IMR-90 (cell line): ENCODE measurements at regions not wholly inside any gene's neighbourhood (a gene's known extent, or its start where the extent isn't known, plus 50 kb on each side); places are given as distances from the start of the nearest gene placed in this dataset.

Experiments
- ATAC-seq: fragments of 200-7000 bp; cut with Tn5 transposase; 2 replicates; pipeline ENCODE4 v1.9.1; 2020; ENCODE audit warnings: low read depth, mild to moderate bottlenecking, moderate library complexity
- BruUV-seq: library from RNA; stranded (reverse); fragments of 400-500 nt; replicated peaks from 2 replicates; lab custom pipeline; 2021; lab: Mats Ljungman, UMichigan
- CTCF ChIA-PET: fragments of 300-600 bp; formaldehyde crosslinking; extraction: SDS; loops from one replicate; lab custom pipeline; 2021; ENCODE audit warnings: antibody characterized with exemption; lab: Yijun Ruan, JAX
- POLR2A ChIA-PET: fragments of 300-600 bp; sonication (Branson Sonifier 250); formaldehyde crosslinking; loops from one replicate; lab custom pipeline; 2022; ENCODE audit warnings: antibody characterized with exemption; ENCODE audit not compliant: unreplicated experiment; lab: Charles Lee
- DNase-seq: peaks from one replicate; pipeline ENCODE4 v3.0.0; 2013
- H2AFZ ChIP-seq: replicated peaks from 2 replicates; pipeline ENCODE3; 2013; ENCODE audit warnings: low read length, mild to moderate bottlenecking; ENCODE audit not compliant: poor library complexity
- H2AK5ac ChIP-seq: 2 replicates; pipeline ENCODE4 v1.6.1; 2013; ENCODE audit warnings: low read depth, low read length, inconsistent platforms
- H2AK9ac ChIP-seq: replicated peaks from 2 replicates; pipeline ENCODE3; 2013; ENCODE audit warnings: mild to moderate bottlenecking, low read depth, low read length, moderate library complexity; ENCODE audit not compliant: poor library complexity
- H2BK120ac ChIP-seq: 2 replicates; pipeline ENCODE4 v1.6.1; 2013; ENCODE audit warnings: low read depth, low read length, inconsistent platforms
- H2BK15ac ChIP-seq: 3 replicates; pipeline ENCODE4 v1.6.1; 2013; ENCODE audit warnings: low read depth, low read length, inconsistent platforms
- H2BK20ac ChIP-seq: 2 replicates; pipeline ENCODE4 v1.6.1; 2013; ENCODE audit warnings: low read depth, mild to moderate bottlenecking, inconsistent platforms, low read length, moderate library complexity
- H2BK5ac ChIP-seq: 2 replicates; pipeline ENCODE4 v1.6.1; 2013; ENCODE audit warnings: mild to moderate bottlenecking, low read depth, low read length, inconsistent platforms; ENCODE audit not compliant: poor library complexity, severe bottlenecking
- H3K14ac ChIP-seq: replicated peaks from 2 replicates; pipeline ENCODE4 v1.6.1; 2013; ENCODE audit warnings: low read depth, low read length, inconsistent platforms
- H3K18ac ChIP-seq: 2 replicates; pipeline ENCODE4 v1.6.1; 2013; ENCODE audit warnings: low read depth, low read length, control low read depth
- H3K23ac ChIP-seq: 2 replicates; pipeline ENCODE4 v1.6.1; 2013; ENCODE audit warnings: low read depth, low read length, inconsistent platforms
- H3K27ac ChIP-seq: 2 replicates; pipeline ENCODE4 v1.5.1; 2013; ENCODE audit warnings: mild to moderate bottlenecking, control low read depth, low read length; ENCODE audit not compliant: insufficient read depth
- H3K27me3 ChIP-seq: 2 replicates; pipeline ENCODE4 v1.6.1; 2013; ENCODE audit warnings: low read length; ENCODE audit not compliant: control insufficient read depth, insufficient read depth
- H3K36me3 ChIP-seq: 2 replicates; pipeline ENCODE4 v1.6.1; 2013; ENCODE audit warnings: low read length, mixed read lengths; ENCODE audit not compliant: control insufficient read depth, insufficient read depth
- H3K4ac ChIP-seq: 2 replicates; pipeline ENCODE4 v1.6.1; 2013; ENCODE audit warnings: low read depth, low read length, inconsistent platforms
- H3K4me1 ChIP-seq: 2 replicates; pipeline ENCODE4 v1.6.1; 2013; ENCODE audit warnings: low read length, mixed read lengths; ENCODE audit not compliant: control insufficient read depth, insufficient read depth
- H3K4me2 ChIP-seq: 2 replicates; pipeline ENCODE4 v1.6.1; 2013; ENCODE audit warnings: low read depth, mild to moderate bottlenecking, control low read depth, low read length, moderate library complexity
- H3K4me3 ChIP-seq: 2 replicates; pipeline ENCODE4 v1.5.1; 2013; ENCODE audit warnings: low read depth, mild to moderate bottlenecking, control low read depth, low read length, moderate library complexity; ENCODE audit not compliant: insufficient read depth
- H3K56ac ChIP-seq: 2 replicates; pipeline ENCODE4 v1.6.1; 2013; ENCODE audit warnings: low read length, inconsistent platforms; ENCODE audit not compliant: insufficient read depth; ENCODE audit errors: extremely low read depth
- H3K79me1 ChIP-seq, 2 experiments: 2 replicates each; pipeline ENCODE4 v1.6.1; 2013; ENCODE audit warnings: low read length in 2 of 2, inconsistent platforms in 1 of 2, low read depth in 1 of 2
- H3K9ac ChIP-seq: 2 replicates; pipeline ENCODE4 v1.6.1; 2013; ENCODE audit warnings: low read depth, low read length, control low read depth
- H3K9me1 ChIP-seq: 2 replicates; pipeline ENCODE4 v1.6.1; 2013; ENCODE audit warnings: low read length, inconsistent platforms; ENCODE audit not compliant: insufficient read depth
- H3K9me3 ChIP-seq: 2 replicates; pipeline ENCODE4 v1.6.1; 2013; ENCODE audit warnings: low read length; ENCODE audit not compliant: control insufficient read depth, insufficient read depth
- H4K20me1 ChIP-seq: 2 replicates; pipeline ENCODE4 v1.6.1; 2013; ENCODE audit warnings: low read length, inconsistent platforms; ENCODE audit not compliant: insufficient read depth
- H4K5ac ChIP-seq: 2 replicates; pipeline ENCODE4 v1.6.1; 2013; ENCODE audit warnings: mild to moderate bottlenecking, low read depth, low read length, control low read depth
- H4K8ac ChIP-seq, 2 experiments: 2 replicates each; pipeline ENCODE4 v1.6.1; 2013; ENCODE audit warnings: low read depth in 2 of 2, low read length in 2 of 2, control low read depth in 1 of 2, inconsistent platforms in 1 of 2
- H4K91ac ChIP-seq: 2 replicates; pipeline ENCODE4 v1.6.1; 2013; ENCODE audit warnings: low read depth, low read length, inconsistent platforms; ENCODE audit not compliant: insufficient read depth
- BHLHE40 ChIP-seq: fragments of 150-350 bp; IDR thresholded peaks from 2 replicates; pipeline ENCODE4 v1.6.1; 2016; ENCODE audit warnings: mild to moderate bottlenecking, low read depth, low read length
- MXI1 ChIP-seq: IDR thresholded peaks from 2 replicates; pipeline ENCODE4 v1.6.1; 2012; ENCODE audit warnings: low read depth, mild to moderate bottlenecking, low read length, moderate library complexity, borderline replicate concordance
- WGBS, 2 experiments: methylation state at CpG; one replicate each; pipeline versions ENCODE4 v1.1.5 to v1.1.7; 2013; ENCODE audit warnings: missing lambda C conversion rate in 2 of 2; ENCODE audit not compliant: insufficient read length in 1 of 2; ENCODE audit errors: extremely low coverage in 2 of 2; 5-methylcytosine and 5-hydroxymethylcytosine counted together
- dilution Hi-C: fragments of 300-500 bp; cut with HindIII; formaldehyde crosslinking; loops from one replicate; pipeline ENCODE4 v1.14.3; 2018; ENCODE audit warnings: low sequenced_read_pairs; ENCODE audit not compliant: unreplicated experiment
- in situ Hi-C: fragments of 300-500 bp; cut with MboI; formaldehyde crosslinking; loops from 3 replicates; pipeline ENCODE4 v1.14.3; 2019; ENCODE audit warnings: low sequenced_read_pairs, inconsistent platforms, mixed read lengths
- intact Hi-C: fragments of 100-400 bp; cut with micrococcal nuclease; formaldehyde crosslinking; loops from 2 replicates; pipeline ENCODE4 v1.10.0; 2022

- intact Hi-C loops = no loop called here
- POLR2A ChIA-PET = no interaction called here
- no peak overlapping the region for H3K27ac ChIP-seq
Measured at GRCh38 chr5:172505845-172506244, 51.5 kb upstream of the SH3PXD2B start.

More at GRCh38 chr5:172505845-172506244, 51.5 kb upstream of the SH3PXD2B start:
- Histone ChIP-seq H4K20me1 (no peaks in the 10 kb centered on the region), H4K8ac (no peak overlapping the region), H3K79me1 (no peaks in the 10 kb centered on the region), H3K14ac (no peak overlapping the region), H2AFZ (no peak overlapping the region), H3K9me1 (no peaks in the 10 kb centered on the region), H2BK120ac (no peak overlapping the region), H4K5ac (no peak overlapping the region), H3K27me3 (peaks cover 60% of the 10 kb centered on the region), H2BK20ac (no peak overlapping the region), H3K4me2 (no peak overlapping the region), H2BK15ac (no peak overlapping the region), H2AK9ac (no peak overlapping the region), H3K4ac (no peak overlapping the region), H3K4me3 (no peak overlapping the region), H3K23ac (no peak overlapping the region), H3K56ac (no peak overlapping the region), H3K36me3 (no peaks in the 10 kb centered on the region), H3K9ac (no peak overlapping the region), H3K9me3 (no peaks in the 10 kb centered on the region), H3K18ac (no peak overlapping the region), H2BK5ac (no peak overlapping the region), H4K91ac (no peak overlapping the region), H3K4me1 (no peaks in the 10 kb centered on the region), H2AK5ac (no peak overlapping the region)
- no peak for DNase-seq
- WGBS, 2 experiments = 82% methylated on average over 1 of the region's 7 CpGs; no CpG with 5 or more reads in 1 of the 2 experiments
- in situ Hi-C loops (no loop called here), dilution Hi-C loops (no loop called here)
- TF ChIP-seq BHLHE40 (no peak), MXI1 (no peak)
- no TSS peak for BruUV-seq
- CTCF ChIA-PET = no interaction called here
- ATAC-seq = no peak
